RWPE2 (cell line): ENCODE measurements at regions not wholly inside any gene's neighbourhood (a gene's known extent, or its start where the extent isn't known, plus 50 kb on each side); places are given as distances from the start of the nearest gene placed in this dataset.

ENCODE experiments used
- ATAC-seq: fragments of 200-7000 bp; cut with Tn5 transposase; 3 replicates; pipeline ENCODE4 v1.9.1; 2021; ENCODE audit warnings: low read depth
- DNase-seq: peaks from one replicate; pipeline ENCODE4 v3.0.0-alpha.2; 2020; ENCODE audit warnings: low spot score
- H3K27ac ChIP-seq: fragments of 450-650 bp; 2 replicates; pipeline ENCODE4 v1.5.1; 2017; ENCODE audit warnings: mild to moderate bottlenecking; ENCODE audit not compliant: poor library complexity, severe bottlenecking
- H3K27me3 ChIP-seq: fragments of 250-450 bp; sonication (Bioruptor Pico); 2 replicates; pipeline ENCODE4 v1.5.1; 2021; ENCODE audit warnings: mild to moderate bottlenecking, moderate library complexity; ENCODE audit not compliant: insufficient read depth, poor library complexity, severe bottlenecking
- H3K36me3 ChIP-seq: fragments of 250-450 bp; sonication (Bioruptor Pico); 2 replicates; pipeline ENCODE4 v1.5.1; 2020; ENCODE audit warnings: low read depth, mild to moderate bottlenecking, moderate library complexity
- H3K4me1 ChIP-seq: fragments of 250-450 bp; sonication (Bioruptor Pico); 2 replicates; pipeline ENCODE4 v1.5.1; 2021; ENCODE audit warnings: mild to moderate bottlenecking, moderate library complexity; ENCODE audit not compliant: insufficient read depth, poor library complexity, severe bottlenecking
- H3K4me3 ChIP-seq: fragments of 250-450 bp; sonication (Bioruptor Pico); 2 replicates; pipeline ENCODE4 v1.5.1; 2021; ENCODE audit warnings: mild to moderate bottlenecking, moderate library complexity; ENCODE audit not compliant: severe bottlenecking
- H3K9me3 ChIP-seq: fragments of 250-450 bp; sonication (Bioruptor Pico); 2 replicates; pipeline ENCODE4 v1.5.1; 2021; ENCODE audit warnings: mild to moderate bottlenecking, moderate library complexity; ENCODE audit not compliant: severe bottlenecking
- CTCF ChIP-seq: fragments of 450-650 bp; IDR thresholded peaks from one replicate; pipeline ENCODE4 v1.5.1; 2017; ENCODE audit warnings: mild to moderate bottlenecking, moderate library complexity; ENCODE audit not compliant: poor library complexity, severe bottlenecking

GRCh38 chr1:238900334-238900865 lies 486.0 kb upstream of the CHRM3 start:
- H3K4me3 ChIP-seq, result no peak overlapping the region
- H3K36me3 ChIP-seq, result no peaks in the 10 kb centered on the region
- H3K9me3 ChIP-seq, result no peaks in the 10 kb centered on the region
- no peaks in the 10 kb centered on the region for H3K27me3 ChIP-seq
- H3K4me1 ChIP-seq, result peaks cover 13% of the 10 kb centered on the region
- DNase-seq, result no peak
- no peak for TF ChIP-seq CTCF
- no peak for ATAC-seq
- H3K27ac ChIP-seq, result no peak overlapping the region

GRCh38 chr1:238898856-238899255 lies 487.5 kb upstream of the CHRM3 start:
- Histone ChIP-seq H3K4me3 (no peak overlapping the region), H3K27me3 (no peaks in the 10 kb centered on the region), H3K27ac (no peak overlapping the region), H3K9me3 (no peaks in the 10 kb centered on the region), H3K36me3 (no peaks in the 10 kb centered on the region), H3K4me1 (peaks cover 15% of the 10 kb centered on the region)
- no peak for TF ChIP-seq CTCF
- DNase-seq (no peak), ATAC-seq (no peak)

DNA sequence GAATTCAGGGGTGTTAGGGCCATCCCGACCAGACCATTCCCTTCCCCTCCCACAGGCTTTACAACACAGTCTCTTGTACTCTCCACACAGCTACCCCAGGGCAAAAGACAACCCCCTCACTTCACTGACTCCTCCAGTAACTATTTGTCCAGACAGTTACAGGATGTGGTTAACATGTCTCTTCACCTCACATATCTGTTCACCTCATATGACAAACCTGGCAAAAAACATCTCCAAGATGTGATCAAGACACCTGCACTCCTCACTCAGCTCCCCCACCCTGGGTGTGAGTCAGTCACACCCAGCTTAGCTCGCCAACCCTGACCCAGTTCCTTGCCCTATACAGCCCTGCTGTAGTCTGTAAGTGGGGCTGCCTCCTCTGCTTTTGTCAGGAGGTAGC lies 490.5 kb upstream of the CHRM3 start:
- Histone ChIP-seq H3K27ac (no peak overlapping the region), H3K4me1 (peaks cover 27% of the 10 kb centered on the region), H3K27me3 (no peaks in the 10 kb centered on the region), H3K9me3 (no peaks in the 10 kb centered on the region), H3K4me3 (no peak overlapping the region), H3K36me3 (no peaks in the 10 kb centered on the region)
- ATAC-seq (peak; percentile 90), DNase-seq (peak; percentile 45)
- TF ChIP-seq CTCF, result no peak

DNA sequence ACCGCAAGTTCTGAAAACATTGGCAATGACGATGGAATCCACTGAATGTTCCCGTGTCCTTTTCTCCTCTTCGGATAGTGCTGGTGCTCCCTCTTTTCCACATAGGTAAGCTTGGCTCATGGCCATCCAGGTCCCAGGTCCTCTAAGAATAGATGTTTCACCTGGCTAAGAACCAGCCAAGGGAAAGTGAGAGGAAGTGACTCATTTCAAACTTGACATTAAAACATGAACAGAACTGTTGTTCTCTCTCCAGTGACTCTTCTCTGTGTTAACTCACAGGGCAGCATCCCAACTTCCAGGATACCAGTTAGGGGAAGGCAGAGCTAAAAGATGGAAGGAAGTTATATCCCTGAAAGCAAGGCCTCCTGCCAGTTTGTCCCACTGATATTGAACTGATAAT lies 493.8 kb upstream of the CHRM3 start:
- peak; percentile 88 for ATAC-seq
- no peak for TF ChIP-seq CTCF
- Histone ChIP-seq H3K4me1 (peaks cover 27% of the 10 kb centered on the region), H3K27ac (peak overlapping the region; percentile 46), H3K9me3 (no peaks in the 10 kb centered on the region), H3K27me3 (no peaks in the 10 kb centered on the region), H3K4me3 (no peak overlapping the region), H3K36me3 (no peaks in the 10 kb centered on the region)
- peak; percentile 68 for DNase-seq

DNA sequence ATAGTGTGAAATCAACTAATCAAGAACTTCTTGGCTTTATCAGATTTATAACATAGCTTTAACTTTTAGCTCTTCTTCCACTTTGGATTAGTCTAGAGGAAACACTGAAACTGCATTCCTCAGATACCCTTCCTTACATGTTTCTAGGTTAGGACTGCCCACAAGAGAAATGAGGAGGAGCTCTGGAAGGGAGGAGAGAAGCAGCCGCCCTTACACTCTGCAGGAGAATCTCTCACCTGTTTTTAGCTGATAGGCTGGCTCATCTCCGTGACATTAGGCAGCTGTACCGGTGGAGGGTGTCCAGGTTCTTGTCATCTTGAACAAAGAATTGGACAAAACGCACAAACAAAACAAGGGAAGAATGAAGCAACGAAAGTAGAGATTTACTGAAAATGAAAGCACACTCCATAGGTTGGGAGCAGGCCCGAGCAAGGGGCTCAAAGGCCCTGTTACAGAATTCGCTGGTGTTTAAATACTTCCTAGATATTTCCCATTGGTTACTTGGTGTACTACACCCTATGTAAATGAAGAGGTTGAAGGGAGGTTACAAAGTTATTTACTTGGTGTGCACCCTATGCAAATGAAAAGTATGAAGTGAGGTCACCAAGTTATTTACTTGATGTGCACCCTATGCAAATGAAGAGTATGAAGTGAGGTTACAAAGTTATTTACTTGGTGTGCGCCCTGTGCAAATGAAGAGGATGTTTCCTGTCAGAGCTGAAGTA lies 524.9 kb upstream of the CHRM3 start:
- Histone ChIP-seq H3K27me3 (no peaks in the 10 kb centered on the region), H3K9me3 (no peaks in the 10 kb centered on the region), H3K4me3 (no peak overlapping the region), H3K27ac (no peak overlapping the region), H3K4me1 (no peaks in the 10 kb centered on the region), H3K36me3 (no peaks in the 10 kb centered on the region)
- no peak for TF ChIP-seq CTCF
- DNase-seq (no peak), ATAC-seq (no peak)
